ENCODE measurements at regions not wholly inside any gene's neighbourhood (a gene's known extent, or its start where the extent isn't known, plus 50 kb on each side); places are given as distances from the start of the nearest gene placed in this dataset.
"Not testable (repeated sequence)": the region's sequence is repeated elsewhere in the genome, so short reads cannot be mapped to it uniquely, and the experiment has no call there.

GRCh38 chrY:7390056-7390455 lies 478.5 kb upstream of the AMELY start:
- Histone ChIP-seq H3K4me3 (ENCODE audit: severe bottlenecking) (no peak overlapping the region), H3K4me1 (ENCODE audit: insufficient read depth, poor library complexity, severe bottlenecking) (no peaks in the 10 kb centered on the region), H3K27me3 (ENCODE audit: insufficient read depth, poor library complexity, severe bottlenecking) (no peaks in the 10 kb centered on the region), H3K36me3 (ENCODE audit: low read depth) (0 out of 2 replicates have a peak, but pooled peaks cover 4% of the 10 kb centered on the region), H3K27ac (ENCODE audit: poor library complexity, severe bottlenecking) (no peak overlapping the region), H3K9me3 (ENCODE audit: severe bottlenecking) (peaks cover 26% of the 10 kb centered on the region)
- ATAC-seq (ENCODE audit: low read depth) (no peak), DNase-seq (ENCODE audit: low spot score) (no peak)
- TF ChIP-seq CTCF (IDR thresholded peaks at IDR 0.05; ENCODE audit: poor library complexity, severe bottlenecking), result no peak

- no peak for DNase-seq (ENCODE audit: low spot score)
- Histone ChIP-seq H3K9me3 (ENCODE audit: severe bottlenecking) (no peaks in the 10 kb centered on the region), H3K4me3 (ENCODE audit: severe bottlenecking) (no peak overlapping the region), H3K27ac (ENCODE audit: poor library complexity, severe bottlenecking) (peak overlapping the region; percentile 34), H3K36me3 (ENCODE audit: low read depth) (peaks cover 38% of the 10 kb centered on the region), H3K4me1 (ENCODE audit: insufficient read depth, poor library complexity, severe bottlenecking) (peaks cover 8% of the 10 kb centered on the region), H3K27me3 (ENCODE audit: insufficient read depth, poor library complexity, severe bottlenecking) (no peaks in the 10 kb centered on the region)
- peak; percentile 76 for ATAC-seq (ENCODE audit: low read depth)
- TF ChIP-seq CTCF (IDR thresholded peaks at IDR 0.05; ENCODE audit: poor library complexity, severe bottlenecking), result no peak
Observed at GRCh38 chrY:7382988-7383387, 471.4 kb upstream of the AMELY start.

- no peaks in the 10 kb centered on the region for H3K27me3 ChIP-seq (ENCODE audit: insufficient read depth, poor library complexity, severe bottlenecking)
- no peaks in the 10 kb centered on the region for H3K9me3 ChIP-seq (ENCODE audit: severe bottlenecking)
- DNase-seq (ENCODE audit: low spot score), result no peak
- peak overlapping the region; percentile 19 for H3K27ac ChIP-seq (ENCODE audit: poor library complexity, severe bottlenecking)
- H3K36me3 ChIP-seq (ENCODE audit: low read depth), result peaks cover 92% of the 10 kb centered on the region
- no peaks in the 10 kb centered on the region for H3K4me1 ChIP-seq (ENCODE audit: insufficient read depth, poor library complexity, severe bottlenecking)
- H3K4me3 ChIP-seq (ENCODE audit: severe bottlenecking), result no peak overlapping the region
- TF ChIP-seq CTCF (IDR thresholded peaks at IDR 0.05; ENCODE audit: poor library complexity, severe bottlenecking), result no peak
- peak; percentile 72 for ATAC-seq (ENCODE audit: low read depth)
Observed at GRCh38 chrY:7377091-7377490, 465.5 kb upstream of the AMELY start.

GRCh38 chrY:7374485-7374884 lies 462.9 kb upstream of the AMELY start:
- H3K9me3 ChIP-seq (ENCODE audit: severe bottlenecking); ATAC-seq (ENCODE audit: low read depth); H3K4me1 ChIP-seq (ENCODE audit: insufficient read depth, poor library complexity, severe bottlenecking); H3K27me3 ChIP-seq (ENCODE audit: insufficient read depth, poor library complexity, severe bottlenecking); DNase-seq (ENCODE audit: low spot score); H3K4me3 ChIP-seq (ENCODE audit: severe bottlenecking): not testable (repeated sequence)
- H3K27ac ChIP-seq (ENCODE audit: poor library complexity, severe bottlenecking), result peak overlapping the region; percentile 29
- peaks cover 98% of the 10 kb centered on the region for H3K36me3 ChIP-seq (ENCODE audit: low read depth)

- ATAC-seq (ENCODE audit: low read depth); H3K27ac ChIP-seq (ENCODE audit: poor library complexity, severe bottlenecking); H3K27me3 ChIP-seq (ENCODE audit: insufficient read depth, poor library complexity, severe bottlenecking); H3K4me3 ChIP-seq (ENCODE audit: severe bottlenecking); H3K4me1 ChIP-seq (ENCODE audit: insufficient read depth, poor library complexity, severe bottlenecking); DNase-seq (ENCODE audit: low spot score); H3K9me3 ChIP-seq (ENCODE audit: severe bottlenecking): not testable (repeated sequence)
- H3K36me3 ChIP-seq (ENCODE audit: low read depth), result peaks cover 98% of the 10 kb centered on the region
Observed at GRCh38 chrY:7371953-7372352, 460.4 kb upstream of the AMELY start.

- peaks cover 96% of the 10 kb centered on the region for H3K36me3 ChIP-seq (ENCODE audit: low read depth)
- not testable (repeated sequence) for H3K27ac ChIP-seq (ENCODE audit: poor library complexity, severe bottlenecking); H3K9me3 ChIP-seq (ENCODE audit: severe bottlenecking); H3K4me1 ChIP-seq (ENCODE audit: insufficient read depth, poor library complexity, severe bottlenecking); H3K27me3 ChIP-seq (ENCODE audit: insufficient read depth, poor library complexity, severe bottlenecking); DNase-seq (ENCODE audit: low spot score); H3K4me3 ChIP-seq (ENCODE audit: severe bottlenecking); ATAC-seq (ENCODE audit: low read depth)
Observed at GRCh38 chrY:7371026-7371425, 459.5 kb upstream of the AMELY start.

Measured in RWPE2 (cell line).